ENCODE measurements at regions not wholly inside any gene's neighbourhood (a gene's known extent, or its start where the extent isn't known, plus 50 kb on each side); places are given as distances from the start of the nearest gene placed in this dataset.

GRCh38 chr14:37924622-37925021 is 283.1 kb upstream of the SSTR1 start:
- CTCF ChIA-PET (ENCODE audit: unreplicated experiment): no interaction called here
- intact Hi-C loops (cut with micrococcal nuclease; ENCODE audit: unreplicated experiment): no loop called here

GRCh38 chr14:37932008-37932407 is 275.7 kb upstream of the SSTR1 start:
- POLR2A ChIA-PET: no interaction called here
- no peak overlapping the region for H3K4me2 ChIP-seq (ENCODE audit: low read length)
- intact Hi-C loops (cut with micrococcal nuclease; ENCODE audit: unreplicated experiment): no loop called here
- H3K79me2 ChIP-seq (ENCODE audit: insufficient read depth, low read depth, low read length): no peaks in the 10 kb centered on the region
- H3K9me2 ChIP-seq (ENCODE audit: insufficient read depth, low read length): no peaks in the 10 kb centered on the region
- TF ChIP-seq CTCF (conservative IDR thresholded peaks at IDR 0.05; ENCODE audit: low read length) (no peak), EZH2phosphoT487 (IDR thresholded peaks at IDR 0.05; ENCODE audit: borderline replicate concordance, low read depth, low read length) (no peak)
- no peaks in the 10 kb centered on the region for H3K9me3 ChIP-seq (ENCODE audit: low read length)
- H3K4me3 ChIP-seq (ENCODE audit: low read depth, low read length, poor library complexity, severe bottlenecking): no peak overlapping the region
- no peaks in the 10 kb centered on the region for H4K20me1 ChIP-seq (ENCODE audit: insufficient read depth, low read length)
- H3K4me1 ChIP-seq (ENCODE audit: insufficient read depth, low read length, poor library complexity, severe bottlenecking): no peaks in the 10 kb centered on the region
- H2AFZ ChIP-seq (ENCODE audit: low read length): no peak overlapping the region
- H3K36me3 ChIP-seq (ENCODE audit: insufficient read depth, low read length): no peaks in the 10 kb centered on the region
- BruUV-seq (replicated peaks): no TSS peak
- CTCF ChIA-PET (ENCODE audit: unreplicated experiment): no interaction called here
- H3K27ac ChIP-seq (ENCODE audit: low read depth, low read length, poor library complexity, severe bottlenecking): no peak overlapping the region
- DNase-seq (ENCODE audit: low spot score): no peak

More at GRCh38 chr14:37924622-37925021, 283.1 kb upstream of the SSTR1 start:
- H3K4me2 ChIP-seq (ENCODE audit: low read length): no peak overlapping the region
- H3K4me1 ChIP-seq (ENCODE audit: insufficient read depth, low read length, poor library complexity, severe bottlenecking): no peaks in the 10 kb centered on the region
- H2AFZ ChIP-seq (ENCODE audit: low read length): no peak overlapping the region
- H3K9me2 ChIP-seq (ENCODE audit: insufficient read depth, low read length): no peaks in the 10 kb centered on the region
- H3K36me3 ChIP-seq (ENCODE audit: insufficient read depth, low read length): no peaks in the 10 kb centered on the region
- H3K4me3 ChIP-seq (ENCODE audit: low read depth, low read length, poor library complexity, severe bottlenecking): no peak overlapping the region
- POLR2A ChIA-PET: no interaction called here
- H3K27ac ChIP-seq (ENCODE audit: low read depth, low read length, poor library complexity, severe bottlenecking): no peak overlapping the region
- H3K79me2 ChIP-seq (ENCODE audit: insufficient read depth, low read depth, low read length): no peaks in the 10 kb centered on the region
- DNase-seq (ENCODE audit: low spot score): no peak
- TF ChIP-seq CTCF (conservative IDR thresholded peaks at IDR 0.05; ENCODE audit: low read length) (no peak), EZH2phosphoT487 (IDR thresholded peaks at IDR 0.05; ENCODE audit: borderline replicate concordance, low read depth, low read length) (no peak)
- no TSS peak for BruUV-seq (replicated peaks)
- H3K9me3 ChIP-seq (ENCODE audit: low read length): no peaks in the 10 kb centered on the region
- no peaks in the 10 kb centered on the region for H4K20me1 ChIP-seq (ENCODE audit: insufficient read depth, low read length)

GRCh38 chr14:37932481-37932880 is 275.2 kb upstream of the SSTR1 start:
- no TSS peak for BruUV-seq (replicated peaks)
- intact Hi-C loops (cut with micrococcal nuclease; ENCODE audit: unreplicated experiment): no loop called here
- Histone ChIP-seq H3K9me3 (ENCODE audit: low read length) (no peaks in the 10 kb centered on the region), H3K79me2 (ENCODE audit: insufficient read depth, low read depth, low read length) (no peaks in the 10 kb centered on the region), H3K4me1 (ENCODE audit: insufficient read depth, low read length, poor library complexity, severe bottlenecking) (no peaks in the 10 kb centered on the region), H2AFZ (ENCODE audit: low read length) (no peak overlapping the region), H3K4me3 (ENCODE audit: low read depth, low read length, poor library complexity, severe bottlenecking) (no peak overlapping the region), H3K9me2 (ENCODE audit: insufficient read depth, low read length) (no peaks in the 10 kb centered on the region), H3K36me3 (ENCODE audit: insufficient read depth, low read length) (no peaks in the 10 kb centered on the region), H3K4me2 (ENCODE audit: low read length) (no peak overlapping the region), H3K27ac (ENCODE audit: low read depth, low read length, poor library complexity, severe bottlenecking) (no peak overlapping the region), H4K20me1 (ENCODE audit: insufficient read depth, low read length) (no peaks in the 10 kb centered on the region)
- ChIA-PET POLR2A (interaction anchor here (0.6 kb wide), 1 partner anchor 305 kb away, joined by 3 read pairs; no protein-coding TSS in a partner anchor), CTCF (ENCODE audit: unreplicated experiment) (no interaction called here)
- no peak for TF ChIP-seq CTCF (conservative IDR thresholded peaks at IDR 0.05; ENCODE audit: low read length)
- no peak for TF ChIP-seq EZH2phosphoT487 (IDR thresholded peaks at IDR 0.05; ENCODE audit: borderline replicate concordance, low read depth, low read length)
- DNase-seq (ENCODE audit: low spot score): no peak
